Stimulated activated CD8-positive, alpha-beta memory T cell treated with anti-CD3 and anti-CD28 coated beads, Interleukin-4, amount 100 ng/mL, for 24 hours (primary cell): ENCODE measurements at regions not wholly inside any gene's neighbourhood (a gene's known extent, or its start where the extent isn't known, plus 50 kb on each side); places are given as distances from the start of the nearest gene placed in this dataset.

Experiments
- DNase-seq: peaks from one replicate; pipeline ENCODE4 v3.0.0-alpha.2; 2020; ENCODE audit warnings: low read depth

DNA sequence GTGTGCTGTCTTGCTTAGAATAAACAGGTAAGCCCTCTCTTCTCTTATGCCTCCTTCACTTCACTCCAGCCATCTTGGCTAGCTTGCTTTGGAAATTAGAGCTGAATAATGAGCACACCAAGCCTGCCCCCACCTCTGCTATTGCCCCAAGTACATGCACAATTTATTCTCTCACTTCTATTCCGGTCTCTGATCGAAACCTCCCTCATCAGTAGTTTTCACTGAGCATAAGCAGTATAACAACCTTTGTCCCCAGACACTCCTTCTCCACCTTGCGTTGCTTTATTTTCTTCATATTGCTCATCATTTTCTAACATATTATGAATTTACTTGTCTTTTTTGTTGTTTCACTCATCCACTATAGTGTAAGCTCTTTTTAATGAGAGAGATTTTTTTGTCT, 253.4 kb downstream of the GXYLT1 start:
- no peak for DNase-seq

DNA sequence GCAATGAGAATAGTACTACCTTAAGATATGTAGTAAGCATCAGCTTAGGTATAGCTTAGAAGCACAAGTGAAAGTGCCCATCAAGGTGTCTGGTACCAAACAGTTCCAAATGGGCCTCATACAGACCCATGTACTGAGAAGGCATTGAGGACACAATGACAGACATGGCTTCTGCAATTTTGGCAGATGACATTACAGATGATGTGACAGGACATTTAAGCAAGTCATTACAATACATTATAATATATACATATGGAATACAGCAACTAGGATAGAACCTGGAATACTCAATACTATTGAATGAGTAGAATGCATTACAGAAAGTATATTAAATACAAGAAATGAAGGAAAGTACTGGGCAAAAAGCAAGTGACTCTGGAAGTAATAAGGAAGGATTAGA, 256.4 kb downstream of the GXYLT1 start:
- no peak for DNase-seq

DNA sequence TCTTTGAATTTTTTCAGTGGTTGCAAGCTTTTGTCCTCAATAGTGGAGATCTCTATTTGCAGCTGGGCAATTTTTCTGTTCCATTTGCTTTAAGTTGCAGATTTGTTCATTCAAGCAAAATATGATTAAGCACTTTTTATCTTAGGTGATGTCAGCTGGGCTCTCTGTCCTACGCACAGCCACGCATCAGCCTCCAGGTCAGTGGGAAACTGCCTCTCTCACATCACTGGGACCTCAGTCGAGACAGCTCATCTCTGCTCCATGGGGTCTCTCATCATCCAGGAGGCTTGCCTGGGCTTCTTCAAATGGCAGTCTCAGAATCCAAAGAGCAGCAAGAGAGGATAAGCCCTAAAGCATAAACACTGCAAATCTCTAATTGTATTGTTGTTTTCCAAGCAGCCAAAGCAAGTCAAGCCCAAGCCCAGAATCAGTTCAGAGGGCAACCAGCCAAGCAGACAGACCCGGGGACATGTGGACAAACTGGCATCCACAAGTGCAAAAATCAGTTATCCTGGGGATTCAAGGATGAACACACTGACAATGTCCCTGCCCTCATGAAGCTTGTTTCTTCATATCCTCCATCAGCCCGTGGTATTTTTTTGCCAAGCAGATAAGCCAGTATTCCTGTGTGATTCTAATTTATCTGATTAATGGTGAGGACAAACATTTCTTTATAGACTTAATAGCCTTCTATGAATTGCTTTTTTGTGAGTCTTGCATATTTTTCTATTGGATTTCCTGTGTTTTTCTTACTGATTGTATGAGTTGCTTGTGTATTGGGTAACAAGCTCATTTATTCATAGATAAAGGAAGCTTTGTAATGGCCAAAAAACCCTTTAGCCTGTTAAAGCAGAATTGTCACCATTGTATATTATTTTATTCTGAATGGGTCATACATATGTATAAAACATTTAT, 262.5 kb downstream of the GXYLT1 start:
- no peak for DNase-seq

DNA sequence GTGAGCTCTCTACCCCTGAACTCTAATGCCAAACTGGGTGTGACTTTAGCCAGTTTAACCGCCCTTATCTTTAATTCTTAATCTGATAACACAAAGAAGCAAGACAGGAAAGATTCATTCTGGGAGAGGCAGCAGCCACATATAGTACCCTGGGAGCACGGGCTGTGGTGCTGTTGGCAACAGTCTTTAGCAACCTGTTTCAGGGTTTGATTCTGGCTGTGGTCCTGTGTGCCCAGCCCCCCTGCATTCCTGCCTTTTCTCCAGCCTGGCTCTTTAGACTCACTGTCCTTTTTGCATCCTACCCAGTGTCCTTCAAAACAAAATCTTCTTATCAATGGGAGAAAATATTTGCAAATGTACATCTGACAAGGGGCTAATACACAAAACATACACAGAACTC, 275.2 kb downstream of the GXYLT1 start:
- no peak for DNase-seq

DNA sequence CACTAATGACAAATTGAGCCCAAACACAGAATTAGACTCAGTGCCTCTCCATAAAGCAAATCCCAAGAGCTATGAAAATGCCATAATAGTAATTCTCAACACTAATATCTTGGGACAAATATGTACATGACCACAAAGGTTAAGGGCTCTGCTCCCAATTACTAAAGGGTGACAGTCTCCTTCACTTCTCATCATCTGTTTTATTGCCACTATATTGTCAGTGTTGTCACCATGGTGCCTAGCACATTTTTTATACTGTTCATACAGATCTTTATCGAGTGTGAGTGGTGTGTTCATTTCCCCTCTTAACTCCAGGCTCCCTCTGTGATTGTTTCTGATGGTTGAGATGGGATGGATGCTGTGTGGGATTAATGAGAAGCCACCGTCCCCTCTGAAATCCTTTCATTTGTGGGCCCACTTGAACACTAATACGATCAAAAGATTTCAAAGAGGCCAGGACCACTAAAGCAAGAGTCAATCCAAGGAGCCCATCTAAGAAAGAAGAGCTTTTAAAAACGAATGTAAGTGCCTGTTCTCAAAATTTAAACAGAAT, 277.7 kb downstream of the GXYLT1 start:
- no peak for DNase-seq

DNA sequence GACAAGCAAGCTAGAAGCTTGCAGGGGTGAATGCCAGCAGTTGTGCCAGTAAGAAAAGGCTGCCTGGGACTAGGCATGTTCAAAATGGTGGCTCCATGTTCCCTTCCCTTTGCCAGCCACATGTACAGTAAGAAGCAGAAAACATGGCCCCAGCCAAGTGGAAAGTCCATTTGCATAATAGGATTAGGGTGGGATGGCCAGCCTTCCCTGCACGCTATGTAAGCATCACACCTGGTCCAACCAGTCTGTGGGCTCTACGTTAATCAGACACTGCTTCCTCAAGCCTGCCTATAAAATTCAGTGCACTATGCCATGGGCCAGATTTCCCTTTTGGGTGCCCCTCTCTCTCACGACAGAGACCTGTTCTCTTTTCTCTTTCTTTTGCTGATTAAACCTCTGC, 288.4 kb downstream of the GXYLT1 start:
- no peak for DNase-seq

DNA sequence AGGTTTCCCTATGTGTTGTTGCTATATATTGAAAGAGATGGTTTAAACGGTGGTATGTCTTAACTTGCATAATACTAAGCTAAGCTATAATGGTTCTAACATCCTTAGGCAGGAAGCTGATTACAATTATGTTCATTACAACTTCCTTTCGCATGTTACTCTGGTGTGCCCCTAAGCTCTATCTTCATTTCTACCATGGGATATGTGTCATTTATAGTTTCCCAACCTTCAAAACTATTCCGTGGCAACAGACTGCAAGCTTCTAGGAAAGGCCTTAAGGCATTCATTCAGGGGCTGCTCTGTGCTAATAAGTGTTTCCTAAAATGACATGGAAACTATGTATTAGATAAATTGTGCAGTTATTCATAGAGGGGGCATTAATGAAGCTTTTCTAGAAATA, 294.6 kb downstream of the GXYLT1 start:
- DNase-seq = no peak

DNA sequence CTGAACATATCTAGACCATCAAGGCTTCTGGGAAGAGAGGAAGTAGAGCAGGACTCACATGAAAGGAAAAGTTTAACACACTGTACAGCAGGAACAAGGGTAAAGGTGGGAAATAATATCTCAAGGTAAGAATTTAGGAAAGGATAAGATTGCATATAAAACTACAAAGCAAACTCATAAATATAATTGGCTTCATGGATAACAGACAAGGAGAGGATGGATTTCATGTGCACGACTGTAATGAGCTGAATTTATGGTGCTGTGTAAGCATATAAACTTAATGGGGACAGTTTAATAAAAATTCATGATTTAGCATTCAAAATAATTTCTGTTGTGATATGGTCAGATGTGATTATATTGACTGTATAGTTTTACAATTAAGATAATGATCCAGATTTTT, 298.0 kb downstream of the GXYLT1 start:
- no peak for DNase-seq

DNA sequence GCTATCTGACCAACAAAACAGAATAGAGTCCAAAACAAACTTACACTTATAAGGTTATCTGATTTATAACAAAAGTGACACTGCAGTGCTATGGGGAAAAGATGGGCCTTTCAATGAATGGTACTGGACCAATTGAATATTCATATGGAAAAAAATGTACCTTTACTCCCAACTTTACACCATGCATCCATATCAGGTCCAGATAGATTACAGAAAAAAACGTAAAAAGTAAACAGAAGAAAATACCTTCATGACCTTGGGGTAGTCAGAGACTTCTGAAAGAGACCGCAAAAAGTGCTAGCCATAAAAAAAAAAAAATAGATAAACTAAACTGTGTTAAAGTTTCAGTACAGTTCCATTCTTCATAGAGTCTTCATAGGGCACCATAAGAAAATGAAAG, 308.3 kb downstream of the GXYLT1 start:
- DNase-seq = no peak

DNA sequence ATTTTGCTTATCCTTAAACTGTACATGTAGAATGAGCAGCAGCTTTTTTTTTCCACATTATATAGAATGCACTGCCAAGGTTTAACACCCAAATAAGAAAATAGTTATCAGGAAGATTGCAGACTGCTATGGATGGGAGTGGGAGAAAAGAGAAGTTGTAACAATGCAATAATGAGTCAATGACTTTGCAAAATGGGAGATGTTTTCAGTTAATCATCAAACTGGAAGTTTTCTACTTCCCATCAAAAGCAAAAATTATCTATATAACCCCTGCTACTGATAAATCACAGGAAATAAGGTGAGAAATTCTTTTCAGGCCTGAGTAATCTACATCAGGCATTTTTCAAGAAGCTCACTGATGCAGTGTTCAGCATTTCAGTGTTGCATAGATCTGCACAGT, 309.1 kb downstream of the GXYLT1 start:
- DNase-seq = no peak

DNA sequence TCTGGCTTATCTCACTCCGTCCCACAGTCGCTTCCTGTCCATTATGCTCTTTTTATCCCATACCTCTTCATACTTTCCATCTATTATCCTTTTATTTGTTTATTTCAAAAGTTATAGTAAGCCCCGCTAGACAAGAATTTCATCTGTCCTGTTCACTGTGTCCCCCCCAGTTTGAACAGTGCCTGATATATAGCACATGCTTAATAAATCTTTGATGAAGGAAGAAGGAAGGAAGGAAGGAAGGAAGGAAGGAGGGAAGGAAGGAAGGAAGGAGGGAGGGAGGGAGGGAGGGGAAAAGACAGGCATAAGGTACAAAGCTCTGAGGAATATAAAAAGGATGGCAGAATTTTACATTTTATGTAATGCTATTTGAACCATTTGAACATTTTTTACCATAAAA, 324.7 kb downstream of the GXYLT1 start:
- no peak for DNase-seq

DNA sequence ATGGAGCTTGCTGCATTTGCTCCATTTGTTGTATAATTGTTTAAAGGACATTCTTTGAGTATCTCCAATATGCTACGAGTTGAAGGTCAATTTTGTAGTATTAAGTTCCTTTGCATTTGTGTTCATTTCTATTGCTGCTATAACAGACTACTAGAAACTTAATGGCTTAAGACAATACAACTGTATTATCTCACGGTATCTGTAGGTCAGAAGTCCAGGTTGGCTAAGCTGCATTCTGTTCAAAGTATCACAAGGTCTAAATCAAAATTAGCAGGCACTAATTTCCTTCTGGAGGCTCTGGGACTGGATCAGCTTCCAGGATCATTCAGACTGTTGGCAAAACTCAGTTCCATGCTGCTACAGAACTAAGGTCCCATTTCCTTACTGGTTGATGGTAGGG, 340.6 kb downstream of the GXYLT1 start:
- DNase-seq = no peak

DNA sequence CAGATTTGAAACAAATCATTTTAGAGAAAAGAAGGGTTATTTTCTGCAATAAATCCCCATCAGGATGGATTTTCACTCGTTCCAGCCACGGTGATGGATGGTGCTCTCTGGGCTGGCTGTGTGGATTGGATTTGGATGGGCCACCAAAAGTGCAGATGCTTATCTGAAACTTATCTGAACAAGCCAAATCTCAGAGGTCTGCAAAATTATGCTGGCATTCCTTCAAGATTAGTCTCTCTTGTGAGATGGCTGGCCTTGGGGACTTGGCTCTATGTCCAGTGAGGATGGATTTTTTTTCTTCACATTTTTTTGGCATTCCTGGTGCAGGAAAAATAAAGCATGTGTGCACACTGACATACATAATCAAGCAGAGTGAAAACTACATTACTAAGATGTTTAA, 341.9 kb downstream of the GXYLT1 start:
- DNase-seq = no peak

DNA sequence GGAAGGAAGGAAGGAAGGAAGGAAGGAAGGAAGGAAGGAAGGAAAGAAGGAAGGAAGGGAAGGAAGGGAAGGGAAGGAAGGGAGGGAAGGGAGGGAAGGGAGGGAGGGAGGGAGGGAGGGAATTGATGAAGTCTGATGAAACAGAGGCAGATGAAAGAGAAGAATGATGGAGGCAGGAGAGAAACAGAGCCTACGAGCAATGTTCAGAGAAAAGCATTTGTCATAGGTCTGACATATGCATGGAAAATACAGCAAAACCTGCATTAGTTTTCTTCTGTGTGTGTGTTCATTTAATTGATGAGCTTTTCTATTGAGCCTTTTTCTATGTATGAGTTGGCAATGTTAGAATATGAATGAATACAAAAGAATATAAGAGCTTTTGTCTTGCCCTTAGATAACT, 343.4 kb downstream of the GXYLT1 start:
- DNase-seq = no peak

DNA sequence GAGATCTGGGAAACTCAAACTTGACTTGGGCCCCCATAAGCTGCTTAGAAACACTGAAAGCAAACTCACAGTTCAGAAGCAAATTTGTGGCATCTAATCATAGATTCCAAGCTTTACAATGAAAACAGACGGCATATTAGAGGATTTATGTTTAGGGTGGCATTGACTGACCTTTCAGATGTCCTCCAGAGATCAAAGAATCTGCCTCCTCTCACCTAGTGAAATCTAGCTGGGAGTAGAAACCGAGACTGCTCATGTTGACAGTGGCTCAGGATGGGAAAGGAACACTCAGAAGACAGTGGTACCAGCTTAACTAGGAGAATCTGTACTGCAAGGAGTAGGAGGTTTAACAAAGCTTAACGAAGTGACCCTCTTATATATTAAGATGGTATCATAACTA, 345.0 kb downstream of the GXYLT1 start:
- DNase-seq = no peak

DNA sequence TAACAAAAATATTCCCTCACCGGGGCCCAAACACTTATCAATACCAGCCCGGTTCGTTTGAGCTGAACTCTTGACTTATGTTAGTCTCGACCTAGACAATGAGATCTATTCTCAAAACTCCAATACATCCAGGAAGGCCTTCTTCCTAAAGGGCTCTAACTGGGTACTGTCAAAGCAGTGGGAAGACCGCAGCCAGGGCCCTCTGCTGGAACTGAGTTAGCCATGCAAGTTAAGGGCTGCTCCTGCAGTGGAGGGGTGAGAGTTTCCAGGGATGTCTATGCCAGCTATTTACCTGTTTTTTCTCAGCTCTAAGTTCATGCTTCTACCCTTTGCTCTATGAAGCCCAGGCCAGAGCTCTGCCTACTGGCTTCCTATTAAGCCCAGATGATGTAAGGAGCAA, 348.8 kb downstream of the GXYLT1 start:
- DNase-seq = no peak

DNA sequence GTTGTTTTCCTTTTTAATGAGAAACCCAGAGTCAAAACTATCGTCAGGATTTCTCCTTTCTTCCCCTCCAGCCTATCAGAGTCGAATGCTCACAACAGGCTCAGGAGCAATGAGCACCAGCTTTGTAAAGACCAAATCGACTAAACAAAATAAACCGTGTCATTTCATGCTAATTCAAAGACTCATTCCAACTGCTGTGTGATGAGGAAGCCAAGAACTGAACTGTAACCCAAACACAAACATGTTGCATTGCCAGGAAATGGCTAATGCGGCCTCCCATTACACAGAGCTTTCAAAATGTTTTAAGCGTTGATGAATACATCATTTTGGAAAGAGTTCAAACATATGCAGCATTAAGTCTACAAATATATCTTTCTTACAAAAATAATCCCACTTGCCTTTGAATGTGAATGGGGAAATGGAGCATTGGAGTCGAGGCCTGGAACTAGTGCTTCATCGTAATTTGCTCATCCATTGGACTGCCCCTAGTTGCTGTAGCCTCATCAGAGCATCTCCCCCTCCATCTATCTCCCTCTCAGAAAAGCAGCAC, 349.5 kb downstream of the GXYLT1 start:
- DNase-seq = no peak

DNA sequence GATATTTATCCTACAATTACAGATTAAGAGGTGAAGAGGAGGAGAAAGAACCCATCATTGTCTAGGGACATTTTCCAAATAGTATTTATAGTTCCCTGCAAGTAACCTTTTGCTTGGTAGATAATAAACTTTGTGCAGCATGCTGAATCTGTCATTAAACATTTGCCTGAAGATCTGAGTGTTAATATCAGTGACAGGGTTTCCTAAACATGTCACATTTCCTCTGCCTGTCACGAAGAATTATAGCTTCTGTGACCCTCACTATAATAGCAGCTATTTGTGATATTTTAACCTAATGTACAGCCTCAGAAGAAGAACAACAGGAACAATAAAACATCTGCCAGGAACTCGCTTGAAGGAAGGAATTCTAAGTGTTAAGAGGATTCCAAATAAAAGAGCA, 350.3 kb downstream of the GXYLT1 start:
- no peak for DNase-seq

DNA sequence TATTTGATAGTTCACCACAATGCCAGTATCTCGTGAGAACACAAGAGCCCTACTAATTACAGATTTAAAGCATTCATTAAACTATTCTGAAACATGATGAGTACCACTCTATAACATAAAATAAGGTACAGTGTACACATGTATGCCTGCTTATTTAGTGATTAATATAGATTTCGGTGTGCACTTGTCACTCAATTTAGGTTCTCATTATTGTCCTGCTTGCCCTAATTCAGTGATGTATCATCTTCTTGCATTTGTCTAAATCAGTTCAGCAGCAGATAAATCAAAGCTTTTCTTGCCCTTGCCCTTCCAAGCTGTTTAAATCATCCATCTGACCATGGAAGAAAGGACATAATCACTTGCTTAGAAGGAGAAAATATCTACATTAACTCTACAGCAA, 359.7 kb downstream of the GXYLT1 start:
- no peak for DNase-seq

DNA sequence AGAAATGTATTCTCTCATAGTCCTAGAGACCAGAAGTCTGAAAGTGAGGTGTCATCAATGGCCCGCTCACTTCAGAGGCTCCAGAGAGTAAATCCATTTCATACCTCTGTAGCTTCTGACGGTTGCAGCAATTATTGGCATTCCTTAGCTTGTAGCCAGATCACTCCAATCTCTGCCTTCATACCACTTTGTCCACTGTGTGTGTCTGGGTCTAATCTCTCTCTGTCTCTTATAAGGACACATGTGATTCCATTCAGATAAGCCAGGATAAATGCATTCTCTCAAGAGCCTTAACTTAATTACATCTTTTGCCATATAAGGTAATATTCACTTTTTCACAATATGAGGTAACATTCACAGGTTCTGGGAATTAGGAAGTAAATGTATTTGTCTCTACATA, 365.7 kb downstream of the GXYLT1 start:
- DNase-seq = no peak

DNA sequence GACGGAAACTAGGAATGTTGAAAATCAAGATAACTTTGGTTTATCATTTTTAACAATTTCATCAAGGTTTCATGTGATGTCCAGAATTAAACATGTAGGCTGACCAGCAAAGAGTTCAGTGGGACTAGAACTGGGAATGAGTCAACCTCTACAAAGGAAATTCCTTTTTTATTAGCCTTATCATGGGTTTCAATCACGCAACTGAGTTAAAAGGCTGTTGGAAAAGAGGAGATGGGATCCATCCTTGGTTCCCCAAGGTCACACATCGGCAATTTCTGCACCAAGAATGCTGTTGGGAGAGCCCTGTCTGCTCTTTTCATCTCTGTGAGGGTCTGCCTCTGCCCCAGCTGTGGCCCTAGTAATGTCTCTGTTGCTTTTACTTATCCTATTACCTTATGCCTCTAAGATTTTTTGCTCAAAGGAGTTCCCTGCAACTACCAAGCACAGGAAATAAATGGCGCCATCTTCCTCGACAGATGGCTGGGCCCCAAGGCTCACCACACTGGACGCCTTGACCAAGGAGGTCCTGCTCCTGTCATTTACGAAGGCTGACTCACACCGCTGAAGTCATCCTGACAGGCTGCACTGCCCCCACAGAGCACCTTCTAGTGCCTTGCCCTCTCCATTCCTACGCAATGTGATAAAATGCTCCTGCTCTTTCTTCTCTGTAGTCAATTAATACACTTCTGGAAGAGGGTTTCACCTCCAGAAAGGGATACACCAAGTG, 367.4 kb downstream of the GXYLT1 start:
- DNase-seq = no peak

DNA sequence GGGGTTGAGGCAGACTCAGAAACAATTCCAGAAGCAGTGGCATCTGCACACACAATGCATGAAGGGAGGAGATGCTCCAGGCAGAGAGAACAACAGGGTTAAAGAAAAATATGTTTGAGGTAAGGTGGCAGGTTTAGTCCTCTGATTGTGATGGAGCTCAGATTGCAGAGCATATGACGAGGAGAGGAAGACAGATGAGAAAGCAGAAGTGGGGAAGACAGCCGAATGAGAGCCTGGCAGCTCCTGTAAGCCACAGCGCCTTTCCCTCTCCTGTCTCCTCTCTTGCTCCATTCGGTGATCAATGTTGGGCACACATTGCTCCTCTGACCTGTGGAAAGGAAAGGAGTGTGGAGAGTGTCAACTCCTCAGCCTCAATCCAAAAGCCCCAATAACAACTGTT, 372.2 kb downstream of the GXYLT1 start:
- DNase-seq = no peak

DNA sequence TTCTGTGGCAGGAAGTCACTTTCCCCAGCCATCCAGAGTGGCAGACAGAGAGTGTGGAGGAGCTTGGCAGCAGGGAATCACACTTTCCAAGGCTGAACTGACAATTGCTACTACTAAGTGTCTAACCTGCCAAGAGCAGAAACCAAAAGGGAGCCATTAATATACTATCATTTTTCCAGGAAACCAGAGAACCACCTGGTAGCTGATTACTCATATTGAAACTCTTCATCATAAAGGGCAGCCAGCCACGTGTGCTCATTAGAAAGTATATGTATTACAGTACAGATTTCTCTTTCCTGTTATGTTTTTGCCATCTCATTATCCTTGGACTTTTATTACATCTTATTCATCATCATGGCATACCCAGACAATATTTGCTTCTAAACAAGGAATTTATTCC, 374.9 kb downstream of the GXYLT1 start:
- DNase-seq = no peak
